GM21367 (cell line): ENCODE measurements at regions not wholly inside any gene's neighbourhood (a gene's known extent, or its start where the extent isn't known, plus 50 kb on each side); places are given as distances from the start of the nearest gene placed in this dataset.

Source experiments
- ATAC-seq: cut with Tn5 transposase; IDR thresholded peaks from one replicate; pipeline ENCODE4 v1.9.1; 2021; ENCODE audit not compliant: unreplicated experiment

DNA sequence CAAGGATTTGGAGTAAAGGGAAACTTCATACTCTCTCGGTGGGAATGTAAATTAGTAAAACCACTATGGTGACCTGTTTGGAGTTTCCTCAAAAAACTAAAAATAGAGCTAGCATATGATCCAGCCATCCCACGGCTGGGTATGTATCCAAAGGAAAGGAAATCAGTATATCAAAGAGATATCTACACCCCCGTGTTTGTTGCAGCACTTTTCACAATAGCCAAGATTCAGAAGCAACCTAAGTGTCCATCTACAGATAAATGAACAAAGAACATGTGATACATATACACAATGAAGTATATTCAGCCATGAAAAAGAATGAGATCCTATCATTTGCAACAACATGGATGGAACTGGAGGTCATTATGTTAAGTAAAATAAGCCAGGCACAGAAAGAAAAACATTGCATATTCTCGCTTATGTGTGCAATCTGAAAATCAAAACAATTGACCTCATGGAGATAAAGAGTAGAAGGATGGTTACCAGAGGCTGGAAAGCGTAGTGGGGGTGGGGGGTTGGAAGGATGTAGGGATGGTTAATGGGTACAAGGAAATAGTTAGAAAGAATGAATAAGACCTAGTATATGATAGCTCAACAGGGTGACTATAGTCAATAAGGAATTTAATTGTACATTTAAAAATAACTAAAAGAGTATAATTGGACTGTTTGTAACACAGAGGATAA, 468.0 kb downstream of the BCAT1 start:
- no peak for ATAC-seq

DNA sequence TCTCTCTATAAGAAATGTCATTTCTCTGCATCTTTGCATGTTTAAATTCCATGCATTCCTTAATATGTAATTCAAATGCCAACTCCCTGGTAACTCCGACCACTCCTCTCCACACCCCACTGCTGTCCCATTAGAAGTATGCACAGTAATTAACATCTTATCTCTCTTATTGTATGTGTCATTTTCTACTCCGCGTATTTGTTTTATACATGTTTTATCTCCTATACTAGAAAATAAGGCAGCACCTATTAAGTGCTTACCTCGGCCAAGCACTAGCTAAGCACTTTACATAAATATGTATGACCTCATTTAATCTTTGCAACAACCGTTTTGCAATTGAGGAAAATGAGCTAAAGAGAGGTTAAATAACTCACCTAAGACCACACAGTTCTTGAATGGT, 469.8 kb downstream of the BCAT1 start:
- ATAC-seq: no peak

- ATAC-seq: no peak
Measured at GRCh38 chr12:24478254-24478653, 470.6 kb downstream of the BCAT1 start.

- no peak for ATAC-seq
Measured at GRCh38 chr12:24476310-24476709, 472.6 kb downstream of the BCAT1 start.

- ATAC-seq: no peak
Measured at GRCh38 chr12:24475337-24475736, 473.6 kb downstream of the BCAT1 start.

- ATAC-seq: no peak
Measured at GRCh38 chr12:24473097-24473496, 475.8 kb downstream of the BCAT1 start.

- no peak for ATAC-seq
Measured at GRCh38 chr12:24470050-24470449, 478.9 kb downstream of the BCAT1 start.

GRCh38 chr12:24469089-24469488, 479.8 kb downstream of the BCAT1 start:
- ATAC-seq: no peak

- no peak for ATAC-seq
Measured at GRCh38 chr12:24467226-24467625, 481.7 kb downstream of the BCAT1 start.

GRCh38 chr12:24463375-24463774, 485.5 kb downstream of the BCAT1 start:
- ATAC-seq: no peak

DNA sequence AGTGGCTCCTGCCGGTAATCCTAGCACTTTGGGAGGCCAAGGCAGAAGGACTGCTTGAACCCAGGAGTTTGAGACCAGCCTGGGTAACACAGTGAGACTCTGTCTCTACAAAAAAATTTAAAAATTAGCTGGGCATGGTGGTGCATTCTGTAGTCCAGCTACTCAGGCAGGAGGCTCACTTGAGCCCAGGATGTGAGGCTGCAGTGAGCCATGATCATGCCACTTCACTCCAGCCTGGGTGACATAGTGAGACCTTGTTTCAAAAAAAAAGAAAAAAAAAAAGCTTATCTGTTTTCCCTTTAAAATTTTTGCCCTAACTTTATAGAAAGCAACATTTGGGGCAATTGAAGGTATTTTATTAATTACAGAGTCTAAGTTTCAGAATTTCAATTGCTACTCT, 486.0 kb downstream of the BCAT1 start:
- ATAC-seq: no peak

DNA sequence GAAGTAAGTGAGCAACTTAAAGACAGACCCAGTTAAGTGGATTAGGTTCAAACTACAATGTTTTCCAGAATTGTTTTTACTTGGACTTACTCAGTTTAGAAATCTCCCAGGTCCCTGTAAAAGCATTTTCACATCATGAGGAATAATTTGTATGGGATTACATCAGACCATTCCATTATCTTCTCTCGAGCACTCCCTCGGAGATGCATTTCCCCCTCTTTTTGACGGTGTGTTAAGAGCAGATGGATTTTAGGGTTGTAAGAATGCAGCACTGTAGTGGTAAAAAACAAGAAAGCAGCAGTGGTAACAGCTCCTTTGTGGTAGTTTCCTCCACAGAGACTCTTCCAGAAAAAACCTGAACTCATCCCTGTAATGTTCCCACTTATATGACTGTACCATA, 488.4 kb downstream of the BCAT1 start:
- ATAC-seq: no peak

DNA sequence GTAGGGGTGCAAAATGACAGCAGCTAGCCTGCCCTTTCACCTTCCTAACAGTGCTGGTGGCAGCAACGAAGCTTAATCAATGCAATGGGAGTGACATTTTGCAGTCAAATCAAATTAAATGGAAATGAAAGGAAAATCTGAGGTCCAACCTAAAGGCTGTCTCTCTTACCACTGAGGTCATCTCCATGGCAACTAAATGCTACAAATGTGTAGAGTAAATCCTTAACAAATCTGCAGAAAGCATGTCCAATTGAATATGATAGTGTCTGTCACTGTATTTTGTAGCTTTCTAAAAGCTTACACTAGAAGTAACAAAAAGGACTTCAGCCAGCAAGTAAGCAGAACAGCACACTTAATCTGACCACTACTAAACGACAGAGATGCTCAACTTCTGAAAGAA, 488.8 kb downstream of the BCAT1 start:
- ATAC-seq: no peak

DNA sequence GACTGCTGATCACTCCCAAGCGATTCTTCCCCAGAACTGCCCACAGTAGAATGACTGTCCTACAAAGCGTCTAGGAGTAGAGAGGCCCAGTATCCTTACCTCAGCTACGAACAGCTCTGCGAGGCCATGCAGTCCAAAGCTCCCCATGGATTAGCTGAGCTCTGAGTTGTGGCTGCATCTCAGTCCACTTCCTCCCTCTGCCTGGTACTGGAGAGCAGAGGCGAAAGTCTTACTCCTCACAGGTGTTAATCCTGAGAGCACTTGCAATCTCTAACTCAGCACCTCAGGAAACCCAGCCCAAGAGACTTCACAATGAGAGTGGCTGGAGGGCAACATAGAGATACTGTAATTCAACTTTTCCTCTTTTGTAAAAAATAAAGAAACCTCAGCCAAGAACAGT, 493.1 kb downstream of the BCAT1 start:
- no peak for ATAC-seq

GRCh38 chr12:24447678-24448077, 498.2 kb upstream of the SOX5 start:
- ATAC-seq: no peak

DNA sequence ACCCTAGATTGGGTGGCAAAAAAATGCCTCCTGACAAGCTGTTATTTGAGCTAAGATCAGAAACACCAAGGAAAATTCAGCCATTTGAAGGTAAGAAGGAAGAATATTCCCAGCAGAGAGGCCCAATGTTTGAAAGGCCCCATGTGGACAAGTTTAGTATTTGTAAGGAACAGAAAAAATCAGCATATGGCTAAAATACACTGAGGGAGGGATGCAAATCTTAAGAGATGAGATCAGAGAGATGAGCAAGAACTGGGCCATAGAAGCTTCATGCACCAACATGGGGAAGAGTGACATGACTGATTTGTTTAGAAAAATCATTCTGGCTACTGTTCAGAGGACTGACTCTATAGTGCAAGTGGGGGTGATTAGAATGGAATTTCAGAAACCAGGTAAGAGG, 496.8 kb upstream of the SOX5 start:
- no peak for ATAC-seq

- ATAC-seq: no peak
Measured at GRCh38 chr12:24444634-24445033, 495.2 kb upstream of the SOX5 start.

- no peak for ATAC-seq
Measured at GRCh38 chr12:24441458-24441857, 492.0 kb upstream of the SOX5 start.

- no peak for ATAC-seq
Measured at GRCh38 chr12:24436667-24437066, 487.2 kb upstream of the SOX5 start.

DNA sequence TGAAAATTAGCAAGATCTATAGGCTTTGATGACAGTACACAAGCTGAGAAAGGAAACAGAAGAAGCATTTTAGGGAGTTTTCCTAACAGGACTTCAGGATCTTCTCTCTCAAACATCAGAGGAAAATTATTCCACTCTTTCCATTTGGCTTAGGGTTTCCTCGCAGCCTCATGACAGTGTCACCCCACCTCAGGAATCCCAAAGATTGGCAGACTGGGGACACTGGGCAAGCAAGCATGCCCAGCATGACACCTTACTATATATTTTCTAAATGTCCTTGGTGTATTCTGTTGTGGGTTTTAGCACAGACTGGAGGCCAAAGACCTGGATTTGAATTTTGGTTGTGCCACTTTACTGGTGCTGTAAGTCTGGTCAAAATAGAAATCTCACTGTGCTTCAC, 482.4 kb upstream of the SOX5 start:
- no peak for ATAC-seq

- ATAC-seq: no peak
Measured at GRCh38 chr12:24427776-24428175, 478.3 kb upstream of the SOX5 start.

- ATAC-seq: no peak
Measured at GRCh38 chr12:24425601-24425970, 476.1 kb upstream of the SOX5 start.

- ATAC-seq: no peak
Measured at GRCh38 chr12:24424889-24425600, 475.6 kb upstream of the SOX5 start.
